ENCODE measurements at regions not wholly inside any gene's neighbourhood (a gene's known extent, or its start where the extent isn't known, plus 50 kb on each side); places are given as distances from the start of the nearest gene placed in this dataset.

DNA sequence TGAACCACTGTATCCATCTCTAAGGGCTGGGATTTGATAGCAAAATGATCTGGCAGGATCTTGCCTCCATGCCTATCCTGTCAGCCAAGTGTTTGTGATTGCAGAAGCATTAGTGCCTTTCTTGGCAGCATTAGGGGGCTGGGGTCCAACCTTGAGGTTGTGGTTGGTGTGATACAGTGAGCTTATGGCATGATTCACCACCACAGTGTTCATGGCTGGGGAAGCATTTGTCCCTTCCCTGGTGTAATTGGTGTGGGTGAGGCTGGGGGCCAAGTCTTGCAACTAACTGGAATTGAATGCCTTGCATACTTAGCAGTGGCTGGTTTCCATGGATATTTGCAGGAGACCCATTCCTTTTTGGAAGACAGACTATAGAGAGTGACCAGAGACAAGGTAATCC is 271.0 kb upstream of the TBL1XR1 start:
- Histone ChIP-seq H3K27ac (no peak overlapping the region), H3K4me1 (no peaks in the 10 kb centered on the region), H3K27me3 (no peaks in the 10 kb centered on the region), H3K36me3 (no peaks in the 10 kb centered on the region), H3K9me3 (no peaks in the 10 kb centered on the region), H3K4me3 (no peak overlapping the region)
- ATAC-seq: peak in 2 of 4 donors; percentile 44 to 67
- no peak for FAIRE-seq
- intact Hi-C loops (cut with DNase I): no loop called here
- TF ChIP-seq, protein P1, sequence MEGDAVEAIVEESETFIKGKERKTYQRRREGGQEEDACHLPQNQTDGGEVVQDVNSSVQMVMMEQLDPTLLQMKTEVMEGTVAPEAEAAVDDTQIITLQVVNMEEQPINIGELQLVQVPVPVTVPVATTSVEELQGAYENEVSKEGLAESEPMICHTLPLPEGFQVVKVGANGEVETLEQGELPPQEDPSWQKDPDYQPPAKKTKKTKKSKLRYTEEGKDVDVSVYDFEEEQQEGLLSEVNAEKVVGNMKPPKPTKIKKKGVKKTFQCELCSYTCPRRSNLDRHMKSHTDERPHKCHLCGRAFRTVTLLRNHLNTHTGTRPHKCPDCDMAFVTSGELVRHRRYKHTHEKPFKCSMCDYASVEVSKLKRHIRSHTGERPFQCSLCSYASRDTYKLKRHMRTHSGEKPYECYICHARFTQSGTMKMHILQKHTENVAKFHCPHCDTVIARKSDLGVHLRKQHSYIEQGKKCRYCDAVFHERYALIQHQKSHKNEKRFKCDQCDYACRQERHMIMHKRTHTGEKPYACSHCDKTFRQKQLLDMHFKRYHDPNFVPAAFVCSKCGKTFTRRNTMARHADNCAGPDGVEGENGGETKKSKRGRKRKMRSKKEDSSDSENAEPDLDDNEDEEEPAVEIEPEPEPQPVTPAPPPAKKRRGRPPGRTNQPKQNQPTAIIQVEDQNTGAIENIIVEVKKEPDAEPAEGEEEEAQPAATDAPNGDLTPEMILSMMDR (IDR thresholded peaks at IDR 0.05): no peak
- DNase-seq: no peak

DNA sequence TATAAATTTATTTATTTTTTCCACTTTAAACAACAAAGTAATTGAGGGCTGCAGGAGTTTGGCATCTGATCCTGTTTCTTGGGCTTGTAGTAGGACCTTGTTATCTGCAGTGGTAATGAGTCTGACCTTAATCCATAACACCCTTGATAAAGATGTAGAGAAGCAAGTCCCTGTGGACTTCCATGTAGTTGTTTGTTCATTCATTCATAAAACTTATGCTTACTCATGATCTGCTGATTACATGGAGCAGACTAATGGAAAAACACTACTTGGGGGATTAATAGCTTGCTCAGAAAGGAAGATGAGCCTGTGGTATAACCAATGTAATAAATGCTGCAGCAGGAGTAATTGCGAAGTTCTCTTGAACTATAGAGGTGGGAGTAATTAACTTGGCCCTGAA is 271.5 kb upstream of the TBL1XR1 start:
- Histone ChIP-seq H3K36me3 (no peaks in the 10 kb centered on the region), H3K27me3 (no peaks in the 10 kb centered on the region), H3K4me3 (no peak overlapping the region), H3K9me3 (no peaks in the 10 kb centered on the region), H3K4me1 (no peaks in the 10 kb centered on the region), H3K27ac (no peak overlapping the region)
- 90 to 97% methylated on average over 1 of the region's 1 CpG for WGBS, 2 donors
- no peak for FAIRE-seq
- DNase-seq: no peak
- intact Hi-C loops (cut with DNase I): no loop called here
- TF ChIP-seq, protein P1 (IDR thresholded peaks at IDR 0.05): no peak
- peak in 2 of 4 donors; percentile 24 to 63 for ATAC-seq

DNA sequence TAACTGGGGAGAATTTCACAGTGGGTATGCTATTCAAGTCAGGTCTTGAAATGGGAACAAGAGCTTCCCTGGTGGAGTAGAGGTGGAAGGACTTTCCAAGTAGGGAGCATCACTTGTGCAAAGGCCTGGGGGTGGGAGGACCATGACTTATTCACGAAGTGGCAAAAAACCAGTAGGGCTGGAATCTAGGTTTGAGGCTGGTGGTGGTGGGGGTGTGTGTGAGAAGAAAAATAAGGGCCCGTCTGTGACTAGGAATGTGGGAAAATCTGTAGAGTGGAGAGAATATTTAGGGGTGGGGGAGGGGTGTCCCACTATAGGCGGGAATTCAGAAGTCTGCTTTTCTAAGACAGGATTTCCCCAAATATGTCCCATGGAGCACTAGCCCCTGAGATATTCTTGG is 271.9 kb upstream of the TBL1XR1 start:
- FAIRE-seq (no peak), ATAC-seq (peak in 1 of 4 donors; percentile 15), DNase-seq (no peak)
- TF ChIP-seq, protein P1 (IDR thresholded peaks at IDR 0.05): no peak
- Histone ChIP-seq H3K9me3 (no peaks in the 10 kb centered on the region), H3K27me3 (no peaks in the 10 kb centered on the region), H3K27ac (no peak overlapping the region), H3K36me3 (no peaks in the 10 kb centered on the region), H3K4me3 (no peak overlapping the region), H3K4me1 (no peaks in the 10 kb centered on the region)
- 89 to 94% methylated on average over 3 of the region's 3 CpGs for WGBS, 2 donors
- intact Hi-C loops (cut with DNase I): no loop called here

DNA sequence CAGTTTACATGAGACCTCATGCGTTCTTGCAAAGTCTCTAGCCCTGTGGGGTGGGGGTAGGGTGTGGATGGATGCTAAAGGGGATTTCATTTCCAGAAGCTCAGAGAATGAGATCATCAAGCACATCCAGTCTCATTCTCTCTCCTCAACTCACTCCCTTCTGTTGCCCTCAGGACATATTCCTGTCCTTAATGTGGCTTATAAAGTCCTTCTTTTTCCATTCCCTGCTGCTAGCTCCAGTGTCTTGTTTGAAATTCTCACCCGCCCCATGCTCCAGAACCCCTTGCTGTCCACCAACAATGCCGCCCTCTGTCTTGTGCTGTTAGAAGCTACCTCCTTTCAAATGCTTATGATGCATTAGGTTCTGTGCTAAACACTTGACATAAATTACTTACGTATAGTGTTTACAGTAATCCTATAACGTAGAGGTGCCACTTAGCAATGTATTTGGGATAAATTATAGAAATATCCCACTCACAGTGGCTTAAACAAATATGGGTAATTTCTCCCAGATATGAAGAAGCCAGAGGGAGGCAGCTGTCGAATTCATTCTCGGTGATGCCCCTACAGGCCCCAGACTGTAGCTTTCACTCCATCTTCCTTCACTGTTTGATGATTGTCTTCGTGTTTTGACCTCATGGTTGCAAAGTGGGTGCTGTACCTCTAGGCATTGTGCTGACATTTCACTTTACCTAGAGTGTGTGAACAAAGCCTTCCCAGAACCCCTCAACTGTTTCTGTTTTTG is 273.1 kb upstream of the TBL1XR1 start:
- no peaks in the 10 kb centered on the region for H3K4me1 ChIP-seq
- WGBS, 2 donors: 93 to 97% methylated on average over 8 of the region's 8 CpGs
- H3K4me3 ChIP-seq: no peak overlapping the region
- no peaks in the 10 kb centered on the region for H3K9me3 ChIP-seq
- no peaks in the 10 kb centered on the region for H3K36me3 ChIP-seq
- H3K27me3 ChIP-seq: no peaks in the 10 kb centered on the region
- ATAC-seq (no peak), FAIRE-seq (no peak), DNase-seq (no peak)
- H3K27ac ChIP-seq: no peak overlapping the region
- intact Hi-C loops (cut with DNase I): no loop called here
- TF ChIP-seq, protein P1 (IDR thresholded peaks at IDR 0.05): no peak

DNA sequence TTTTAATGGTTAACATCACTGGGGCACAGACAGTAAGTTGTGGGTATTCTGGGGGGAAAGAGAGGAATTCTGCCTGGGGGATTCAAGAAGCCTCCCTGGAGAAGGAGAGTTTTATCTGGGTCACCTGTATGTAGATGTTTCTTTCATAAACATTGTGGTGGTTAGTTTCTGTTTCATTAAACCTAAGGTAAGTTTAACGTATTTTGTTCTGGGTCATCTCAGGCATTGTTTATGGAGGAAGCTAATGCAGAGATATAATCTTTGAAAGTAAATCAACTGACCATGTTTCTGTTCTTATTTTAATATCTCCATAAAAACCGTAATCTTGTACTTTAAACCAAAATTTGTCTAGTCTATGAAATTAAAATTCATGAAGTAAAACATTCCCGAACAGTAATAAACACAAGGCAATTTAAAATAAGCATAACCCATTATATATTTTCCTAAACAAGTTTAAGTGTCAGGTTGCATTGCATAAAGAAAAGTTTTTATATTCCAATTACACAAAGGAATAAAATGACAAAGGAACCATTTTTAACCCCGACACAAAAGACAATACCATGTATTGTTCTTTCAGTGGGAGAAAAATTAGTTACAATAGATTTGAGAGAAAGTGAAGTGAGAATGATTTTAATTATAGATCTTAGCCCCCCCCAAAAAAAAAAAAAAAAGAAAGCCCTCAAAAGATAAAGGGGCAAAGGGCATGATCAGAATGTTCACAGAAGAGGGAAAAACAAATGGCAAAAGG is 274.6 kb upstream of the TBL1XR1 start:
- no peak for ATAC-seq
- H3K27me3 ChIP-seq: no peaks in the 10 kb centered on the region
- no peak for DNase-seq
- TF ChIP-seq, protein P1 (IDR thresholded peaks at IDR 0.05): no peak
- H3K27ac ChIP-seq: no peak overlapping the region
- H3K4me3 ChIP-seq: no peak overlapping the region
- H3K36me3 ChIP-seq: no peaks in the 10 kb centered on the region
- no peak for FAIRE-seq
- 84 to 90% methylated on average over 4 of the region's 4 CpGs for WGBS, 2 donors
- intact Hi-C loops (cut with DNase I): no loop called here
- H3K4me1 ChIP-seq: no peaks in the 10 kb centered on the region
- no peaks in the 10 kb centered on the region for H3K9me3 ChIP-seq

All from pancreas (tissue), 10 donors.